ENCODE measurements at regions not wholly inside any gene's neighbourhood (a gene's known extent, or its start where the extent isn't known, plus 50 kb on each side); places are given as distances from the start of the nearest gene placed in this dataset.

DNA sequence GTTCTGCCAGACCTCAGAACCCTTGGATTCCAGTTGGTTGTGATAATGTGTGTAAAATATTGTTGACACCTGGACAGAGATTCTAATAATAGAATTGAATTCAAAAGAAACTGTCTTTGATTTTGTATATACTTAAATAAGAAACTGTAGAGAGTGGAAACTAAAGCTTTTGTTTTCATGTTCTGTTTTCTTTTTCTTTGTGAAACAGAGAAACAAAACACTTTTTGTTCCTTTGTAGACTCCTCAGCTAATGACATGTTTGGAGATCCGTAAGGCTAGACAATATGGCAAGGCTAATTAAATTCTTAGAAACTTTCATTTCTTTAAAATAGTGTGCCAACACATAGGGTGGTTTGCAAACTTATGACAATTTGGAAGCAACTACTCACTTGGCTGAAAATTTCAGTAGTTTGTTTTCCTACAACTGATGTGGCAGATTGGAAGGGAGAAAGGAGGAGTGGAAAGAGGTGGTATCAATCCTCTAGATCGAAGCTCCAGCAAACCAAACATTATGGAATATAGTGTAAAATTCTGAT is 90.9 kb upstream of the FAT1 start:
- TF ChIP-seq, protein P1, sequence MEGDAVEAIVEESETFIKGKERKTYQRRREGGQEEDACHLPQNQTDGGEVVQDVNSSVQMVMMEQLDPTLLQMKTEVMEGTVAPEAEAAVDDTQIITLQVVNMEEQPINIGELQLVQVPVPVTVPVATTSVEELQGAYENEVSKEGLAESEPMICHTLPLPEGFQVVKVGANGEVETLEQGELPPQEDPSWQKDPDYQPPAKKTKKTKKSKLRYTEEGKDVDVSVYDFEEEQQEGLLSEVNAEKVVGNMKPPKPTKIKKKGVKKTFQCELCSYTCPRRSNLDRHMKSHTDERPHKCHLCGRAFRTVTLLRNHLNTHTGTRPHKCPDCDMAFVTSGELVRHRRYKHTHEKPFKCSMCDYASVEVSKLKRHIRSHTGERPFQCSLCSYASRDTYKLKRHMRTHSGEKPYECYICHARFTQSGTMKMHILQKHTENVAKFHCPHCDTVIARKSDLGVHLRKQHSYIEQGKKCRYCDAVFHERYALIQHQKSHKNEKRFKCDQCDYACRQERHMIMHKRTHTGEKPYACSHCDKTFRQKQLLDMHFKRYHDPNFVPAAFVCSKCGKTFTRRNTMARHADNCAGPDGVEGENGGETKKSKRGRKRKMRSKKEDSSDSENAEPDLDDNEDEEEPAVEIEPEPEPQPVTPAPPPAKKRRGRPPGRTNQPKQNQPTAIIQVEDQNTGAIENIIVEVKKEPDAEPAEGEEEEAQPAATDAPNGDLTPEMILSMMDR (IDR thresholded peaks at IDR 0.05) = no peak
- no peak for TF ChIP-seq POLR2A (IDR thresholded peaks at IDR 0.05)
